ENCODE measurements at regions not wholly inside any gene's neighbourhood (a gene's known extent, or its start where the extent isn't known, plus 50 kb on each side); places are given as distances from the start of the nearest gene placed in this dataset.

DNA sequence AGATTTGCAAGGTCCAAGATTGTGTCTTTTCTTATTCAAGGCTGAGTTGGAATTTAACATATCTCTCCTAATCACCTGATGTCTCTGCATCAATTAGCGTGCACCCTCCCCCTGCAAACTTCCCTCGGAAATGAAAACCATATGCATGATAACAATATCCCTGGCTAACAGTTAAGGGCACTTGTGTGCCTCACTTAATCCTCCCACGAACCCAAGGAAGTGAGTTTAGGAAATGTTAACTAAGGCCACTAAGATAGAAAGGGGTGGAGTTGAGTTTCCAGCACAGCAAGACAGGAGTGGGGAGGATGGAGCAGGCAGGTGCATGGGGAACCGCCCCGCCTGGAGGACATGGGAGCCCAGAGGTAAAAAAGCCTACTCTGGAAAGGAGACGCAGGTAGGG, 52.4 kb upstream of the PTMA start (continued):
- TF ChIP-seq, protein P1, sequence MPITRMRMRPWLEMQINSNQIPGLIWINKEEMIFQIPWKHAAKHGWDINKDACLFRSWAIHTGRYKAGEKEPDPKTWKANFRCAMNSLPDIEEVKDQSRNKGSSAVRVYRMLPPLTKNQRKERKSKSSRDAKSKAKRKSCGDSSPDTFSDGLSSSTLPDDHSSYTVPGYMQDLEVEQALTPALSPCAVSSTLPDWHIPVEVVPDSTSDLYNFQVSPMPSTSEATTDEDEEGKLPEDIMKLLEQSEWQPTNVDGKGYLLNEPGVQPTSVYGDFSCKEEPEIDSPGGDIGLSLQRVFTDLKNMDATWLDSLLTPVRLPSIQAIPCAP (CRISPR knock-in tag; IDR thresholded peaks at IDR 0.05; ENCODE audit: low read depth), result no peak
- no peak for TF ChIP-seq SMAD3 (CRISPR knock-in tag; IDR thresholded peaks at IDR 0.05)
- TF ChIP-seq, protein P2, sequence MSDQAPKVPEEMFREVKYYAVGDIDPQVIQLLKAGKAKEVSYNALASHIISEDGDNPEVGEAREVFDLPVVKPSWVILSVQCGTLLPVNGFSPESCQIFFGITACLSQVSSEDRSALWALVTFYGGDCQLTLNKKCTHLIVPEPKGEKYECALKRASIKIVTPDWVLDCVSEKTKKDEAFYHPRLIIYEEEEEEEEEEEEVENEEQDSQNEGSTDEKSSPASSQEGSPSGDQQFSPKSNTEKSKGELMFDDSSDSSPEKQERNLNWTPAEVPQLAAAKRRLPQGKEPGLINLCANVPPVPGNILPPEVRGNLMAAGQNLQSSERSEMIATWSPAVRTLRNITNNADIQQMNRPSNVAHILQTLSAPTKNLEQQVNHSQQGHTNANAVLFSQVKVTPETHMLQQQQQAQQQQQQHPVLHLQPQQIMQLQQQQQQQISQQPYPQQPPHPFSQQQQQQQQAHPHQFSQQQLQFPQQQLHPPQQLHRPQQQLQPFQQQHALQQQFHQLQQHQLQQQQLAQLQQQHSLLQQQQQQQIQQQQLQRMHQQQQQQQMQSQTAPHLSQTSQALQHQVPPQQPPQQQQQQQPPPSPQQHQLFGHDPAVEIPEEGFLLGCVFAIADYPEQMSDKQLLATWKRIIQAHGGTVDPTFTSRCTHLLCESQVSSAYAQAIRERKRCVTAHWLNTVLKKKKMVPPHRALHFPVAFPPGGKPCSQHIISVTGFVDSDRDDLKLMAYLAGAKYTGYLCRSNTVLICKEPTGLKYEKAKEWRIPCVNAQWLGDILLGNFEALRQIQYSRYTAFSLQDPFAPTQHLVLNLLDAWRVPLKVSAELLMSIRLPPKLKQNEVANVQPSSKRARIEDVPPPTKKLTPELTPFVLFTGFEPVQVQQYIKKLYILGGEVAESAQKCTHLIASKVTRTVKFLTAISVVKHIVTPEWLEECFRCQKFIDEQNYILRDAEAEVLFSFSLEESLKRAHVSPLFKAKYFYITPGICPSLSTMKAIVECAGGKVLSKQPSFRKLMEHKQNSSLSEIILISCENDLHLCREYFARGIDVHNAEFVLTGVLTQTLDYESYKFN (CRISPR knock-in tag; conservative IDR thresholded peaks at IDR 0.05), result no peak

Small RNAs in the stretch of these regions (small RNA-seq; reads per million reads assigned to genes)
- gene RN7SL499P (ENCODE audit: insufficient read depth in 2 of 3, insufficient read length in 3 of 3, low read depth in 2 of 3, low replicate concordance in 1 of 3), result 0 reads per million in 3 experiments

Measured in HepG2 (cell line).